Esophagus squamous epithelium (tissue), 4 donors: ENCODE measurements at regions not wholly inside any gene's neighbourhood (a gene's known extent, or its start where the extent isn't known, plus 50 kb on each side); places are given as distances from the start of the nearest gene placed in this dataset.

Source experiments
- POLR2A ChIP-seq, 4 donors: fragments of 450-650 bp; IDR thresholded peaks; one replicate each; pipeline ENCODE4 v1.6.1; 2017; ENCODE audit warnings: antibody characterized with exemption in 4 of 4, mild to moderate bottlenecking in 4 of 4, moderate library complexity in 3 of 4
- TF ChIP-seq, protein P1 (sequence below), 6 experiments: fragments of 450-650 bp in 4 of 6; fragments of 200-600 bp in 2 of 6; sonication (generic) in 2 of 6; IDR thresholded peaks; one replicate each; pipeline ENCODE4 v1.5.1; 2016 to 2019; ENCODE audit warnings: antibody characterized with exemption in 6 of 6, mild to moderate bottlenecking in 4 of 6, moderate library complexity in 4 of 6

DNA sequence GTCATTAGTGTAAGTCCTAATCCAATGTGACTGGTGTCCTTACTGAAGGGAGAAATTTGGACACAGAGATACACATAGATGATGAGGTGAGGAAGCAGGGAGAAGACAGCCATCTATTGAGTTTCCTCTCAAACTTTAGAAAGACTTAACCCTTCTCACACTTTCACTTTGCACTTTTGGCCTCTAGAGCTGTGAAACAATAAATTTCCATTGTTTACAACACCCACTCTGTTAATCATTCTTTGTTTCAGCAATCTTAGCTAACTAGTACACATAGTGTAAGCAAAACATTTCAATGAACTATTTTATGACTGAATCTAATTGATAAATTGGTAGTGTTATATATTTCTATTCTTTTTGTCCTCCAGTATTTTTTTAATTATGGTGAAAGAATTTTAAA lies 1092.8 kb upstream of the POT1 start:
- TF ChIP-seq, protein P1, sequence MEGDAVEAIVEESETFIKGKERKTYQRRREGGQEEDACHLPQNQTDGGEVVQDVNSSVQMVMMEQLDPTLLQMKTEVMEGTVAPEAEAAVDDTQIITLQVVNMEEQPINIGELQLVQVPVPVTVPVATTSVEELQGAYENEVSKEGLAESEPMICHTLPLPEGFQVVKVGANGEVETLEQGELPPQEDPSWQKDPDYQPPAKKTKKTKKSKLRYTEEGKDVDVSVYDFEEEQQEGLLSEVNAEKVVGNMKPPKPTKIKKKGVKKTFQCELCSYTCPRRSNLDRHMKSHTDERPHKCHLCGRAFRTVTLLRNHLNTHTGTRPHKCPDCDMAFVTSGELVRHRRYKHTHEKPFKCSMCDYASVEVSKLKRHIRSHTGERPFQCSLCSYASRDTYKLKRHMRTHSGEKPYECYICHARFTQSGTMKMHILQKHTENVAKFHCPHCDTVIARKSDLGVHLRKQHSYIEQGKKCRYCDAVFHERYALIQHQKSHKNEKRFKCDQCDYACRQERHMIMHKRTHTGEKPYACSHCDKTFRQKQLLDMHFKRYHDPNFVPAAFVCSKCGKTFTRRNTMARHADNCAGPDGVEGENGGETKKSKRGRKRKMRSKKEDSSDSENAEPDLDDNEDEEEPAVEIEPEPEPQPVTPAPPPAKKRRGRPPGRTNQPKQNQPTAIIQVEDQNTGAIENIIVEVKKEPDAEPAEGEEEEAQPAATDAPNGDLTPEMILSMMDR (IDR thresholded peaks at IDR 0.05): no peak
- TF ChIP-seq POLR2A (IDR thresholded peaks at IDR 0.05): no peak
